ENCODE measurements at regions not wholly inside any gene's neighbourhood (a gene's known extent, or its start where the extent isn't known, plus 50 kb on each side); places are given as distances from the start of the nearest gene placed in this dataset.
"Not testable (repeated sequence)": the region's sequence is repeated elsewhere in the genome, so short reads cannot be mapped to it uniquely, and the experiment has no call there.

DNA sequence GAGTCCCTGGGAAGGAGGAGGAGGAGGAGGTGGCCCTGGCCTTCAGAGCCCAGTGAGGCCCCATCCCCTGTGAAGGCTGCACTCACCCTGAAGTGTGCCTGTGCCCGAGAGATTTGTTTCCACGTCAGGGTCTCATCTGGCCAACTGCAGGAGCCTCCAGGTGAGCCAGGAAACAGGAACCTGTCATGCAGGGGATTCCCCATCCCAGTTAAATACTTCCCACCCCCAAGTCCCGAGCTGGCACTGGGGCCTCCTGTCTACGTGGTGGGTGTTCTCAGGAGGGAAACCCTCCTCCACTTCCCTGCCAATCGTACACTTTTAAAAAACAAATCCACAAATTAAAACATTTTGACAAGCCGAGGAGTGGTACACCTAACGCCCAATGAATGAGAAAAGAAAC, 50.9 kb upstream of the SFSWAP start:
- TF ChIP-seq, protein P1, sequence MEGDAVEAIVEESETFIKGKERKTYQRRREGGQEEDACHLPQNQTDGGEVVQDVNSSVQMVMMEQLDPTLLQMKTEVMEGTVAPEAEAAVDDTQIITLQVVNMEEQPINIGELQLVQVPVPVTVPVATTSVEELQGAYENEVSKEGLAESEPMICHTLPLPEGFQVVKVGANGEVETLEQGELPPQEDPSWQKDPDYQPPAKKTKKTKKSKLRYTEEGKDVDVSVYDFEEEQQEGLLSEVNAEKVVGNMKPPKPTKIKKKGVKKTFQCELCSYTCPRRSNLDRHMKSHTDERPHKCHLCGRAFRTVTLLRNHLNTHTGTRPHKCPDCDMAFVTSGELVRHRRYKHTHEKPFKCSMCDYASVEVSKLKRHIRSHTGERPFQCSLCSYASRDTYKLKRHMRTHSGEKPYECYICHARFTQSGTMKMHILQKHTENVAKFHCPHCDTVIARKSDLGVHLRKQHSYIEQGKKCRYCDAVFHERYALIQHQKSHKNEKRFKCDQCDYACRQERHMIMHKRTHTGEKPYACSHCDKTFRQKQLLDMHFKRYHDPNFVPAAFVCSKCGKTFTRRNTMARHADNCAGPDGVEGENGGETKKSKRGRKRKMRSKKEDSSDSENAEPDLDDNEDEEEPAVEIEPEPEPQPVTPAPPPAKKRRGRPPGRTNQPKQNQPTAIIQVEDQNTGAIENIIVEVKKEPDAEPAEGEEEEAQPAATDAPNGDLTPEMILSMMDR (IDR thresholded peaks at IDR 0.05): not testable (repeated sequence)
- TF ChIP-seq POLR2A (IDR thresholded peaks at IDR 0.05): not testable (repeated sequence)

Measured in uterus (tissue), 2 donors.